T-helper 22 cell (primary cell): ENCODE measurements at regions not wholly inside any gene's neighbourhood (a gene's known extent, or its start where the extent isn't known, plus 50 kb on each side); places are given as distances from the start of the nearest gene placed in this dataset.
"Not testable (repeated sequence)": the region's sequence is repeated elsewhere in the genome, so short reads cannot be mapped to it uniquely, and the experiment has no call there.

Source experiments
- DNase-seq: peaks from one replicate; pipeline ENCODE4 v3.0.0-alpha.2; 2020; ENCODE audit warnings: low read depth

- DNase-seq: no peak
Measured at GRCh38 chr14:55847766-55848165, 267.8 kb downstream of the KTN1 start.

DNA sequence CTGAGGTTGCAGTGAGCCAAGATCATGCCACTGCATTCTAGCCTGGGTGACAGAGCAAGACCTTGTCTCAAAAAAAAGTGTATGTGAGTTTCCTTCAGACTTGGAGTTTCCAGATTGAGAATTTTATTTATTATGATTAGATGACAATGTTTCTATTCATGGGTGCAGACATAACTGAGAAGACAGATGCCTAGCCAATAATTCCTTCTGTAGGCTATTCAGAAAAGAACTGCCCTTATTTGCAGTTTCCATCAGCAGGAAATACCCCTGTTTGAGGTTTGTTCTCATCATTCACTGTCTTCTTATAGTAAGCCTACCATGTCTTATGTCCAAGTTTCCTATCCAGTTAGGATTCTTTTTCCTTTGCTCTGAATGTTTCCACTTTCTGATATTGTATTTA is 269.0 kb downstream of the KTN1 start:
- no peak for DNase-seq

GRCh38 chr14:55849833-55850232 is 268.4 kb upstream of the PELI2 start:
- no peak for DNase-seq

- DNase-seq: no peak
Measured at GRCh38 chr14:55850825-55851241, 267.4 kb upstream of the PELI2 start.

GRCh38 chr14:55851301-55851700 is 266.9 kb upstream of the PELI2 start:
- DNase-seq: no peak

- no peak for DNase-seq
Measured at GRCh38 chr14:55851961-55852360, 266.2 kb upstream of the PELI2 start.

- DNase-seq: no peak
Measured at GRCh38 chr14:55855751-55856150, 262.5 kb upstream of the PELI2 start.

- DNase-seq: no peak
Measured at GRCh38 chr14:55858604-55859003, 259.6 kb upstream of the PELI2 start.

DNA sequence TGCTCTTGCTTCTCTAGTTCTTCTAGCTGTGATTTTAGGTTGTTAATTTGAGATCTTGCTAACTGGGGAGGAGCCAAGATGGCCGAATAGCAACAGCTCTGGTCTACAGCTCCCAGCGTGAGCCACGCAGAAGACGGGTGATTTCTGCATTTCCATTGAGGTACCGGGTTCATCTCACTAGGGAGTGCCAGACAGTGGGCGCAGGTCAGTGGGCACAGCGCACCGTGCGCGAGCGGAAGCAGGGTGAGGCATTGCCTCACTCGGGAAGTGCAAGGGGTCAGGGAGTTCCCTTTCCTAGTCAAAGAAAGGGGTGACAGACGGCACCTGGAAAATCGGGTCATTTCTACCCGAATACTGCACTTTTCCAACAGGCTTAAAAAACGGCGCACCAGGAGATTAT is 256.6 kb upstream of the PELI2 start:
- not testable (repeated sequence) for DNase-seq

- no peak for DNase-seq
Measured at GRCh38 chr14:55864890-55865655, 253.1 kb upstream of the PELI2 start.

DNA sequence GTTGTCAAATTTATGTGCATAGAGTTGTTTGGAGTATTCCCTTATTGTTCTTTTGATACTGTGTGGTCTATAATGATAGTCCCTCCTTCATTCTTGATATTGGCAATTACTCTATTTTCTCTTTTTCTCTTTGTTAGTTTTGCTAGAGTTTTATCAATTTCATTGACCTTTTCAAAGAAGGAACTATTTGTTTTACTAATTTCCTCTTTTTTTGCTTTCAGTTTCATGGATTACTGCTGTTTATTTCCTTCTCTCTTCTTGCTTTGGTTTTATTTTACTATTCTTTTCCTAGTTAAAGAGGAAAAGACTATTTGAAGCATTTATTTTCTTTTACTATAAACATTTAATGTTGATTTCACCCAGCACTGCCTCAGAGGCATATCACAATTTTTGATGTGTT is 250.9 kb upstream of the PELI2 start:
- DNase-seq: no peak

- no peak for DNase-seq
Measured at GRCh38 chr14:55867719-55868118, 250.5 kb upstream of the PELI2 start.

GRCh38 chr14:55869397-55870049 is 248.7 kb upstream of the PELI2 start:
- no peak for DNase-seq

DNA sequence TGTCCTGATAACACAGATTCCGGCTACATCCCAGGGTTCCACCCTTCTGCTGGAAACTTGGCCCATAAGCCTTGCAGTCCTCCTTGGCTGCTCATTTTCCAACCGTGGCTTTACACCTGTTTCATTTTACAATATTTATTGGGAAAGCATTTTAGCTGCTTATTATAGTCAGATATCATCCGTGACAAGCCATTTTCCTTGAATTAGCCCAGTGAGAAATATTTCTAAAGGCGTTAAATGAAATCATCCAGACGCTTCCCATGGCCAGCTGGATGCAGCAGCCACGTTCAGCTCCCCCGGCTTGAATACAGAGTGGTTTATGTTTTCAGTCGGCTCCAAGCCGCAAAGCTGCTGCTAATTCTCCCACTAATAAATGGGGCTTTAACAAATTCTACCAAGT is 245.0 kb upstream of the PELI2 start:
- no peak for DNase-seq

DNA sequence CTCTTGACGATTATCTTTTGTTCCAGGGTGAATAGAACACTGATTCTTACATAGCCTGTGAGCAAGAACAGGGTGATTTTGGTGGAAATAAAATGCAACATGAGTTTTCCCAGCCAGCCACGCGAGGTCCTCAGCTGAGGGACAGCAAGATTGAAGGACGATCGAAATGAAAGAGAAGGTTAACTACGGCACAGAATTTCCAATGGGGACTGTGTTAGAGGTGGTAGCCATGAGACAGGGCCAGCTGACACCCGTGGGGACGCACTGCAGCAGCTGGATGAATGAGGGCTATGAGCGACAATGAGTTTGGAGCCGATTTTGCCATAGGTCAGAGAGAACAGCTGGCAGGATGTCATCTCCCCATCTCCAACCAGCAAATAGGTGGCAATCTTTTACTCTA is 243.4 kb upstream of the PELI2 start:
- DNase-seq: no peak

- no peak for DNase-seq
Measured at GRCh38 chr14:55877942-55878341, 240.3 kb upstream of the PELI2 start.

GRCh38 chr14:55881577-55882241 is 236.5 kb upstream of the PELI2 start:
- DNase-seq: no peak

DNA sequence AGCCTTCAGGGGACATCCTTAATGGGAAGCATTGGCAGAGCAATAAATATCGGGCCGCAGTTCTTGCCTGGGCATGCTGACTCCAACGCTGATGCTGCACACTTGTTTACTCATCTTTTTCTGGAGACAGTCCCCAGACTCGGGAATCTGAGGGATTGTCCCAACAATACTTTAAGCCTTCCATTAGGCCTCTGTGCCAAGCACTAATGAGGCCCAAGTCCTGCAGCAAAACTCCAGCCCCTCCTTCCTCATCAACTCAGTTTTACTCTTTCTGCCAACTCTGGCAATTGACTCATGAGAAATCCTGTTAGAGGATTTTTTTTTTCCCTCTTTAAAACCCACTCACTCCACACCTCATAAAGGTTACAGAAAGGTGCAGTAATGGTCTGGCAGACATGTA is 233.4 kb upstream of the PELI2 start:
- no peak for DNase-seq

DNA sequence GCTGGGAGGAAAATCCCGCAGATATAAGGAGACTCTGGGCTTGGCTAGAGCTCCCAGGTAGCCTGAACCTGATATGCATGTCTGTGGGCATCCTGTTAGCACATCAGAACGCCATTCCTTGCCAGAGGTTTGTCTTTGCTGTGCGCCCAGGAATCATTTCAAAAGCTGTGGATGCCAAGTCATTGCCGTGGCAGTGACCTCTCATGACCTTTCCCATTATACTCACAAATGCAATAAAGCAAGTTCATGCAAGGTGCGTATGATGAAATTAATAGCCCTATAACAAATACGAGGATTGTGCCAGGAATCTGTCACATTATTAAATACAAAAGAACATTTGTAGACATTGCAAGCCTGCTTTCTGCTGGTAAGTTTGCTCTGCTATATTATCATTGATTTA is 229.1 kb upstream of the PELI2 start:
- no peak for DNase-seq

GRCh38 chr14:55891692-55892091 is 226.5 kb upstream of the PELI2 start:
- DNase-seq: no peak

GRCh38 chr14:55892906-55893305 is 225.3 kb upstream of the PELI2 start:
- DNase-seq: no peak

- DNase-seq: no peak
Measured at GRCh38 chr14:55893705-55894104, 224.5 kb upstream of the PELI2 start.

DNA sequence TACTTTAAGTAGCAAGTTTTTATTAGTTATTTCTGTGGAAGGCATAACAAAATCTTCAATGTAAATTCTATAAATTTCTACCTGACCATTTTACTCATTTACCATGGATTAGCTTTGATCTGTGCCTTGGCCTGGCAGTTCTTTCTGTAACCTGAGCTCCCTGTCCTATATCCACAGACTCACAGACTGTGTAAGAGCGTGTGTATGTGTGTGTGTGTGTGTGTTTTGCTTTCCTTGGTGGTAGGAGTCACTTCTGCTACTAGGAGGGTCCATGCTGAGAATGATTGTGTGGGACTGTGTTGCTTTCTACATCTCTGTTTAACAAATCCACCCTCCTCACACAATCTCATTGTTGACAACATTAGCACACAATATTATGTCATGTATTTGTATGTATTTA is 221.2 kb upstream of the PELI2 start:
- no peak for DNase-seq
